ENCODE measurements at regions not wholly inside any gene's neighbourhood (a gene's known extent, or its start where the extent isn't known, plus 50 kb on each side); places are given as distances from the start of the nearest gene placed in this dataset.

GRCh38 chr2:20148923-20149702 is 75.8 kb downstream of the SDC1 start (continued):
- TF ChIP-seq TAF9B (IDR thresholded peaks at IDR 0.05; ENCODE audit: partially characterized antibody) (no peak), SIN3B (IDR thresholded peaks at IDR 0.05; ENCODE audit: low read depth) (no peak), ASH1L (IDR thresholded peaks at IDR 0.05; ENCODE audit: borderline replicate concordance, low read depth, partially characterized antibody) (no peak), ZNF584 (CRISPR knock-in tag; IDR thresholded peaks at IDR 0.05; ENCODE audit: low read depth) (no peak), RBM25 (IDR thresholded peaks at IDR 0.05; ENCODE audit: low read depth, low read length, severe bottlenecking) (no peak), HIVEP1 (CRISPR knock-in tag; IDR thresholded peaks at IDR 0.05) (no peak), ZNF75A (CRISPR knock-in tag; IDR thresholded peaks at IDR 0.05) (no peak), USF2 (CRISPR knock-in tag; IDR thresholded peaks at IDR 0.05) (peak; percentile 74), SFPQ (IDR thresholded peaks at IDR 0.05; ENCODE audit: low read depth, low read length) (no peak), ZNF785 (CRISPR knock-in tag; IDR thresholded peaks at IDR 0.05) (no peak), TRIM24 (IDR thresholded peaks at IDR 0.05) (no peak), MAFG (tag; conservative IDR thresholded peaks at IDR 0.05) (peak; percentile 43; the same call in 1 of the 2 replicates), GATA2 (CRISPR knock-in tag; IDR thresholded peaks at IDR 0.05) (no peak), ZKSCAN3 (CRISPR knock-in tag; IDR thresholded peaks at IDR 0.05) (no peak), MED1 (CRISPR knock-in tag; IDR thresholded peaks at IDR 0.05; ENCODE audit: borderline replicate concordance) (no peak), ZSCAN29 (IDR thresholded peaks at IDR 0.05) (no peak), ZNF212 (CRISPR knock-in tag; IDR thresholded peaks at IDR 0.05) (no peak), XRCC5 (IDR thresholded peaks at IDR 0.05; ENCODE audit: low read depth, low read length) (no peak), AFF4 (CRISPR knock-in tag; IDR thresholded peaks at IDR 0.05) (no peak), ETS1 (conservative IDR thresholded peaks at IDR 0.05; ENCODE audit: control insufficient read depth, low read depth, low read length) (no peak), POLR3A (IDR thresholded peaks at IDR 0.05; ENCODE audit: borderline replicate concordance, extremely low read depth, insufficient read depth, insufficient read length) (no peak)

Measured in K562 (cell line).